GM23248 (cell line): ENCODE measurements at regions not wholly inside any gene's neighbourhood (a gene's known extent, or its start where the extent isn't known, plus 50 kb on each side); places are given as distances from the start of the nearest gene placed in this dataset.
"Not testable (repeated sequence)": the region's sequence is repeated elsewhere in the genome, so short reads cannot be mapped to it uniquely, and the experiment has no call there.

Source experiments
- DNase-seq: peaks from one replicate; pipeline ENCODE4 v3.0.0-alpha.2; 2015
- H2AFZ ChIP-seq: fragments of 200-600 bp; sonication (generic); 2 replicates; pipeline ENCODE4 v1.6.1; 2016; ENCODE audit warnings: antibody characterized with exemption
- H3F3A ChIP-seq: fragments of 200-600 bp; sonication (generic); 2 replicates; pipeline ENCODE4 v1.6.1; 2016; ENCODE audit warnings: mild to moderate bottlenecking, antibody characterized with exemption, mixed run types; ENCODE audit not compliant: insufficient read depth
- H3K27ac ChIP-seq: fragments of 200-600 bp; sonication (generic); 2 replicates; pipeline ENCODE4 v1.5.1; 2016; ENCODE audit warnings: mild to moderate bottlenecking
- H3K27me3 ChIP-seq: fragments of 200-600 bp; sonication (generic); replicated peaks from 2 replicates; pipeline ENCODE4 v1.6.1; 2016; ENCODE audit warnings: mild to moderate bottlenecking; ENCODE audit not compliant: insufficient read depth
- H3K36me3 ChIP-seq: fragments of 200-600 bp; sonication (generic); 2 replicates; pipeline ENCODE4 v1.6.1; 2016; ENCODE audit warnings: low read depth, mild to moderate bottlenecking
- H3K4me1 ChIP-seq: fragments of 200-600 bp; sonication (generic); 2 replicates; pipeline ENCODE4 v1.6.1; 2016; ENCODE audit warnings: mild to moderate bottlenecking; ENCODE audit not compliant: insufficient read depth
- H3K4me2 ChIP-seq: fragments of 200-600 bp; sonication (generic); one replicate; pipeline ENCODE4 v1.6.1; 2016; ENCODE audit warnings: mild to moderate bottlenecking; ENCODE audit not compliant: unreplicated experiment
- H3K4me3 ChIP-seq: fragments of 200-600 bp; sonication (generic); 2 replicates; pipeline ENCODE4 v1.5.1; 2016; ENCODE audit warnings: mild to moderate bottlenecking
- H3K79me2 ChIP-seq: fragments of 200-600 bp; sonication (generic); 2 replicates; pipeline ENCODE4 v1.6.1; 2016; ENCODE audit warnings: mild to moderate bottlenecking; ENCODE audit not compliant: insufficient read depth
- H3K9ac ChIP-seq: fragments of 200-600 bp; sonication (generic); 2 replicates; pipeline ENCODE4 v1.6.1; 2016; ENCODE audit warnings: mild to moderate bottlenecking
- H3K9me2 ChIP-seq: fragments of 200-600 bp; sonication (generic); 2 replicates; pipeline ENCODE4 v1.6.1; 2016; ENCODE audit warnings: mixed run types, mild to moderate bottlenecking, moderate library complexity; ENCODE audit not compliant: insufficient read depth
- H3K9me3 ChIP-seq: fragments of 200-600 bp; sonication (generic); one replicate; pipeline ENCODE4 v1.6.1; 2017; ENCODE audit warnings: low read depth
- H4K20me1 ChIP-seq: fragments of 200-600 bp; sonication (generic); 2 replicates; pipeline ENCODE4 v1.6.0; 2016; ENCODE audit not compliant: insufficient read depth
- EZH2 ChIP-seq: fragments of 200-600 bp; sonication (generic); IDR thresholded peaks from 2 replicates; pipeline ENCODE4 v1.6.1; 2018; ENCODE audit warnings: antibody characterized with exemption, mild to moderate bottlenecking; ENCODE audit not compliant: insufficient read depth, poor library complexity, severe bottlenecking
- EZH2phosphoT487 ChIP-seq: fragments of 200-600 bp; sonication (generic); IDR thresholded peaks from 2 replicates; pipeline ENCODE4 v1.6.1; 2018; ENCODE audit warnings: antibody characterized with exemption, moderate library complexity, mild to moderate bottlenecking, low read depth; ENCODE audit not compliant: insufficient read depth
- WGBS, 2 experiments: methylation state at CpG; one replicate each; pipeline ENCODE4 v1.1.6; 2015 to 2017; ENCODE audit warnings: low lambda C conversion rate in 2 of 2, low coverage in 1 of 2; ENCODE audit errors: missing lambda C conversion rate in 2 of 2; 5-methylcytosine and 5-hydroxymethylcytosine counted together
- in situ Hi-C: fragments of 300-500 bp; cut with MboI; formaldehyde crosslinking; loops from 2 replicates; pipeline ENCODE4 v1.15.0; 2020

DNA sequence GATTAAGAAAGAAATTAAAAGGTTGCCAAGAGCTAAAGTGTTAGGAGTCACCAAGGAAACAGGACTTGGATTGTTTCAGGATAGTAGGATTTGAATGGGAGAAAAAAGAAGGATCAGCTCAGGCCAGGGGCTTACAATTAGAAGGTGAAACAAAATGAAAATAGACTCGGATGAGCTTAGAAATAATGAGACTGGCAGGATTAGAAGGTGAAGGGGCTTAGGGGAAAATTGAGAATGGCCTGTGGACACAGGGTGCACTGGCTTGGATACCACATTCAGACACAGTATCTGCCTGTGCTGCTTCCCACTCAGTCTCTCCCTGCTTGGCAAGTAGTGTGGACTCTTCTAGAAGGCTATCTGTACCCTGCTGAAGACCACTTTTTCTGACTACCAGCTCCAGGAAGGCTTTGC, 206.1 kb upstream of the ATP10A start:
- H3K79me2 ChIP-seq: no peaks in the 10 kb centered on the region
- no peaks in the 10 kb centered on the region for H3F3A ChIP-seq
- no peak for DNase-seq
- no peak overlapping the region for H2AFZ ChIP-seq
- no peaks in the 10 kb centered on the region for H3K9me2 ChIP-seq
- no peak overlapping the region for H3K27ac ChIP-seq
- TF ChIP-seq EZH2 (no peak), EZH2phosphoT487 (no peak)
- H3K9me3 ChIP-seq: no peaks in the 10 kb centered on the region
- no peak overlapping the region for H3K4me3 ChIP-seq
- no peak overlapping the region for H3K9ac ChIP-seq
- no peak overlapping the region for H3K4me2 ChIP-seq
- H3K36me3 ChIP-seq: no peaks in the 10 kb centered on the region
- no peaks in the 10 kb centered on the region for H3K4me1 ChIP-seq
- 33 to 36% methylated on average over 1 of the region's 1 CpG for WGBS, 2 experiments
- no peaks in the 10 kb centered on the region for H4K20me1 ChIP-seq
- peaks cover 5% of the 10 kb centered on the region for H3K27me3 ChIP-seq
- in situ Hi-C loops: no loop called here

DNA sequence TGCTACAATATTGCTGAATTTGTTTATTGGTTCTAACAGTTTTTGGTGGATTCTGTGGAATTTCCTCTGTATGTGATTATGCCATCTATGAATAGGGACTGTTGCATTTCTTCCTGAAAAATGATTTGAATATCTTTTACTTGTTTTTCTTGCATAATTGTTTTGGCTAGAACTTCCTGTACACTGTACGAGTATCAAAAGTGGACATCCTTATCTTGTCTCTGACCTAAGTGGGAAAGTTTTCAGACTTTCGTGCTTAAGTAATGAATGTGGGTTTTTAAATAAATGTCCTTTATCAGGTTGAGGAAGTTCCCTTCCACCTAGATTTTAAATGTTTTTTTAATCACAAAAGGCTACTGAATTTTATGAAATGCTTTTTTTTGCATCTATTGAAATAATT, 203.8 kb upstream of the ATP10A start:
- Histone ChIP-seq H4K20me1 (no peaks in the 10 kb centered on the region), H3K9me3 (no peaks in the 10 kb centered on the region), H3K4me2 (no peak overlapping the region), H3K4me3 (no peak overlapping the region), H3K36me3 (no peaks in the 10 kb centered on the region), H3K27me3 (peaks cover 5% of the 10 kb centered on the region), H2AFZ (no peak overlapping the region), H3K9me2 (no peaks in the 10 kb centered on the region), H3K4me1 (no peaks in the 10 kb centered on the region), H3K9ac (no peak overlapping the region), H3K27ac (no peak overlapping the region), H3F3A (no peaks in the 10 kb centered on the region), H3K79me2 (no peaks in the 10 kb centered on the region)
- in situ Hi-C loops: no loop called here
- no peak for TF ChIP-seq EZH2phosphoT487
- no peak for TF ChIP-seq EZH2
- DNase-seq: no peak
- WGBS, 2 experiments: 37 to 43% methylated on average over 2 of the region's 2 CpGs

DNA sequence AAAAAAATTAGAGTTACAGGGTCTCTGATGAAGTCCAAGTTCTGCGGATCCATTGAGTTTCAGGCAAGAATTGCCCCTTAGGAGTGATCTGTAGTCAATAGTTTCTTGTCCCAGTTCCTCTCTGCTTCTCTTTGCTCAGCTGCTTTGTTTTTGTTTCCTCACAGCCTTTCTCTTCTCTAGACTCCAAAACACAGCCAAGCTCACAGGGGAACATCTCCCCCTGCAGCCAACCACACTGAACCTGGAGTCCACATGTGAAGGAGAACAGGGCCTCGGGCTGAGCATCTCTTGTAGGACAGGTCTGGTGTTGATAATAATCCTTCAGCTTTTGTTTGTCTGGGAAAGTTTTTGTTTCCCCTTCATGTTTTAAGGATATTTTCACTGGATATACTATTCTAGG, 202.6 kb upstream of the ATP10A start:
- no peak overlapping the region for H3K27ac ChIP-seq
- H2AFZ ChIP-seq: no peak overlapping the region
- H3K9me2 ChIP-seq: no peaks in the 10 kb centered on the region
- no peaks in the 10 kb centered on the region for H3K79me2 ChIP-seq
- WGBS, 2 experiments: 48 to 53% methylated on average over 2 of the region's 2 CpGs
- TF ChIP-seq EZH2: no peak
- in situ Hi-C loops: no loop called here
- H4K20me1 ChIP-seq: no peaks in the 10 kb centered on the region
- H3K4me3 ChIP-seq: no peak overlapping the region
- DNase-seq: no peak
- H3K36me3 ChIP-seq: no peaks in the 10 kb centered on the region
- H3K9me3 ChIP-seq: no peaks in the 10 kb centered on the region
- H3K9ac ChIP-seq: no peak overlapping the region
- H3F3A ChIP-seq: no peaks in the 10 kb centered on the region
- H3K4me2 ChIP-seq: no peak overlapping the region
- H3K4me1 ChIP-seq: no peaks in the 10 kb centered on the region
- H3K27me3 ChIP-seq: peaks cover 5% of the 10 kb centered on the region

DNA sequence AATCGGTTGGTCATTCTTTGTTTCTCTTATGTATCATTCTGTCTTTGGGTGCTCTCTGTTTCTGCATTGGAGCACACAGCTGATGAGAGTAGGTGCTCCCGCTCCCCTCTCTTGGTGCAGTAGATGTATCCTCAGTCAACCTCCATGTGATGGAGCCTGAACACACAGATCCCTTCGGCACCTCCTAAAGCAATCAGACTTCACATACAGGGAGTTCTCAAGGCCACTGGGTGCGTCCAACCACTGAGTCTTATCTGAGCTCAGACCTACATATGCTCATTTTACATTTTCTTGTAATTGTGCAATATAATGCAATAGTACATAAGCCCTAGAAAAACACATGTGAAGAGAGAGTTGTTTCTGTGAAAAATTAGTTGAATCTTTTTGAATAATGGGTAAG, 198.1 kb upstream of the ATP10A start:
- no peaks in the 10 kb centered on the region for H3F3A ChIP-seq
- no peaks in the 10 kb centered on the region for H3K9me2 ChIP-seq
- TF ChIP-seq EZH2 (no peak), EZH2phosphoT487 (no peak)
- no peak overlapping the region for H3K27ac ChIP-seq
- no peaks in the 10 kb centered on the region for H3K4me1 ChIP-seq
- no peak overlapping the region for H3K4me3 ChIP-seq
- no peaks in the 10 kb centered on the region for H3K79me2 ChIP-seq
- H2AFZ ChIP-seq: no peak overlapping the region
- in situ Hi-C loops: no loop called here
- H3K9ac ChIP-seq: no peak overlapping the region
- no peak for DNase-seq
- H4K20me1 ChIP-seq: no peaks in the 10 kb centered on the region
- 30% methylated on average over 4 of the region's 4 CpGs for WGBS, 2 experiments
- no peaks in the 10 kb centered on the region for H3K9me3 ChIP-seq
- no peak overlapping the region for H3K4me2 ChIP-seq
- no peaks in the 10 kb centered on the region for H3K36me3 ChIP-seq
- no peaks in the 10 kb centered on the region for H3K27me3 ChIP-seq

DNA sequence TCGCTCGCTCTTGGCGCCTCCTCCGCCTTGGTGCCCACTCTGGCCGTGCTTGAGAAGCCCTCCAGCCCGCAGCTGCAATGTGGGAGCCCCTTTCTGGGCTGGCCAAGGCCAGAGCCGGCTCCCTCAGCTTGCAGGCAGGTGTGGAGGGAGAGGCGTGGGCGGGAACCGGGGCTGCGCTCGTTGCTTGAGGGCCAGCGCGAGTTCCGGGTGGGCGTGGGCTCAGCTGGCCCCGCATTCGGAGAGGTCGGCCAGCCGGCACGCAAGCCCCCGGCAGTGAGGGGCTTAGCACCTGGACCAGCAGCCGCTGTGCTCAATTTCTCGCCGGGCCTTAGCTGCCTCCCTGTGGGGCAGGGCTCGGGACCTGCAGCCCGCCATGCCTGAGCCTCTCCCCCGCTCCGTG, 193.6 kb upstream of the ATP10A start:
- H3K79me2 ChIP-seq, H3K4me2 ChIP-seq, H3K9me3 ChIP-seq, H3K4me3 ChIP-seq, H3K36me3 ChIP-seq, H3K9ac ChIP-seq, H4K20me1 ChIP-seq, H3F3A ChIP-seq, H3K27me3 ChIP-seq, H3K4me1 ChIP-seq, H2AFZ ChIP-seq, H3K27ac ChIP-seq, DNase-seq, H3K9me2 ChIP-seq: not testable (repeated sequence)
- WGBS, 2 experiments: 71 to 77% methylated on average over 12 to 28 of the region's 29 CpGs
- in situ Hi-C loops: loop anchor here (10.0 kb wide), 1 partner anchor 178 kb away; no protein-coding TSS in a partner anchor
